Activated CD8-positive, alpha-beta T cell treated with anti-CD3 and anti-CD28 coated beads for 36 hours (primary cell): ENCODE measurements at regions not wholly inside any gene's neighbourhood (a gene's known extent, or its start where the extent isn't known, plus 50 kb on each side); places are given as distances from the start of the nearest gene placed in this dataset.

Source experiments
- ATAC-seq: fragments of 200-7000 bp; cut with Tn5 transposase; one replicate; pipeline ENCODE4 v1.10.0; 2021; ENCODE audit warnings: mild to moderate bottlenecking, moderate library complexity
- CTCF ChIA-PET: fragments of 350-600 bp; sonication (Branson Sonifier 250); formaldehyde crosslinking; loops from one replicate; lab custom pipeline; 2021; ENCODE audit warnings: antibody characterized with exemption; lab: Charles Lee
- POLR2A ChIA-PET: fragments of 350-600 bp; sonication (Branson Sonifier 250); formaldehyde crosslinking; loops from one replicate; lab custom pipeline; 2021; ENCODE audit warnings: antibody characterized with exemption; lab: Charles Lee
- DNase-seq: peaks from one replicate; pipeline ENCODE4 v3.0.0-alpha.2; 2020
- H3K27ac Mint-ChIP-seq: one replicate; pipeline ENCODE4 v1.8.0; 2021; ENCODE audit warnings: mild to moderate bottlenecking, mixed read lengths
- H3K27me3 Mint-ChIP-seq: one replicate; pipeline ENCODE4 v1.8.0; 2021; ENCODE audit warnings: mixed read lengths
- H3K36me3 Mint-ChIP-seq: one replicate; pipeline ENCODE4 v1.8.0; 2021; ENCODE audit warnings: low read depth, mixed read lengths
- H3K4me1 Mint-ChIP-seq: one replicate; pipeline ENCODE4 v1.8.0; 2021; ENCODE audit warnings: low read depth, mixed read lengths
- H3K4me3 Mint-ChIP-seq: one replicate; pipeline ENCODE4 v1.8.0; 2021; ENCODE audit warnings: mild to moderate bottlenecking, moderate library complexity, mixed read lengths
- H3K9me3 Mint-ChIP-seq: one replicate; pipeline ENCODE4 v1.8.0; 2021; ENCODE audit warnings: mixed read lengths
- CTCF ChIP-seq: fragments of 200-600 bp; IDR thresholded peaks from one replicate; pipeline ENCODE4 v1.8.0; 2022; ENCODE audit warnings: antibody characterized with exemption, mild to moderate bottlenecking
- intact Hi-C: fragments of 100-400 bp; cut with micrococcal nuclease; formaldehyde crosslinking; loops from one replicate; pipeline ENCODE4 v1.10.0; 2022

GRCh38 chr5:2919310-2920018 is 168.0 kb upstream of the IRX2 start:
- CTCF ChIA-PET = no interaction called here
- POLR2A ChIA-PET = no interaction called here
- TF ChIP-seq CTCF = no peak
- Mint-ChIP-seq H3K27ac (no peak overlapping the region), H3K36me3 (no peaks in the 10 kb centered on the region), H3K9me3 (no peaks in the 10 kb centered on the region), H3K4me3 (no peak overlapping the region), H3K27me3 (no peaks in the 10 kb centered on the region), H3K4me1 (no peaks in the 10 kb centered on the region)
- no peak for ATAC-seq
- no peak for DNase-seq
- intact Hi-C loops = no loop called here

- Mint-ChIP-seq H3K27ac (no peak overlapping the region), H3K4me1 (no peaks in the 10 kb centered on the region), H3K27me3 (no peaks in the 10 kb centered on the region), H3K36me3 (no peaks in the 10 kb centered on the region), H3K4me3 (no peak overlapping the region), H3K9me3 (no peaks in the 10 kb centered on the region)
- TF ChIP-seq CTCF = no peak
- intact Hi-C loops = no loop called here
- CTCF ChIA-PET = no interaction called here
- no peak for DNase-seq
- POLR2A ChIA-PET = no interaction called here
- no peak for ATAC-seq
Measured at GRCh38 chr5:2917524-2917923, 166.0 kb upstream of the IRX2 start.

GRCh38 chr5:2917093-2917492 is 165.6 kb upstream of the IRX2 start:
- no peak for DNase-seq
- Mint-ChIP-seq H3K27ac (no peak overlapping the region), H3K9me3 (no peaks in the 10 kb centered on the region), H3K27me3 (no peaks in the 10 kb centered on the region), H3K36me3 (no peaks in the 10 kb centered on the region), H3K4me1 (no peaks in the 10 kb centered on the region), H3K4me3 (no peak overlapping the region)
- TF ChIP-seq CTCF = no peak
- CTCF ChIA-PET = no interaction called here
- intact Hi-C loops = no loop called here
- ATAC-seq = no peak
- POLR2A ChIA-PET = no interaction called here

GRCh38 chr5:2916076-2916682 is 164.7 kb upstream of the IRX2 start:
- no peaks in the 10 kb centered on the region for H3K27me3 Mint-ChIP-seq
- POLR2A ChIA-PET = no interaction called here
- H3K4me3 Mint-ChIP-seq = no peak overlapping the region
- H3K27ac Mint-ChIP-seq = no peak overlapping the region
- H3K4me1 Mint-ChIP-seq = no peaks in the 10 kb centered on the region
- ATAC-seq = no peak
- no peak for DNase-seq
- H3K9me3 Mint-ChIP-seq = no peaks in the 10 kb centered on the region
- intact Hi-C loops = no loop called here
- peak; percentile 41 for TF ChIP-seq CTCF
- no peaks in the 10 kb centered on the region for H3K36me3 Mint-ChIP-seq
- CTCF ChIA-PET = no interaction called here

- H3K27ac Mint-ChIP-seq = no peak overlapping the region
- no peaks in the 10 kb centered on the region for H3K9me3 Mint-ChIP-seq
- no peaks in the 10 kb centered on the region for H3K4me1 Mint-ChIP-seq
- no peaks in the 10 kb centered on the region for H3K36me3 Mint-ChIP-seq
- intact Hi-C loops = no loop called here
- no peak for DNase-seq
- ATAC-seq = no peak
- POLR2A ChIA-PET = no interaction called here
- CTCF ChIA-PET = no interaction called here
- TF ChIP-seq CTCF = no peak
- no peaks in the 10 kb centered on the region for H3K27me3 Mint-ChIP-seq
- no peak overlapping the region for H3K4me3 Mint-ChIP-seq
Measured at GRCh38 chr5:2914981-2915484, 163.6 kb upstream of the IRX2 start.
